Esophagus squamous epithelium (tissue), 5 donors: ENCODE measurements at regions not wholly inside any gene's neighbourhood (a gene's known extent, or its start where the extent isn't known, plus 50 kb on each side); places are given as distances from the start of the nearest gene placed in this dataset.

ENCODE experiments used
- DNase-seq: peaks from one replicate; lab custom pipeline; 2025; lab: John Stamatoyannopoulos, UW
- H3K27ac ChIP-seq, 4 donors: fragments of 200-600 bp; sonication (generic); one replicate each; pipeline ENCODE4 v1.5.1; 2016 to 2019; ENCODE audit warnings: mild to moderate bottlenecking in 1 of 4
- H3K27me3 ChIP-seq, 4 donors: fragments of 200-600 bp; sonication (generic); 1 replicate in 3 of 4; 2 replicates in 1 of 4; pipeline versions ENCODE4 v1.5.1 to v1.6.0; 2017 to 2021; ENCODE audit warnings: antibody characterized with exemption in 1 of 4
- H3K36me3 ChIP-seq, 3 donors: fragments of 200-600 bp; sonication (generic); one replicate each; pipeline ENCODE4 v1.5.1; 2016 to 2019
- H3K4me1 ChIP-seq, 3 donors: fragments of 200-600 bp; sonication (generic); one replicate each; pipeline ENCODE4 v1.5.1; 2017 to 2019
- H3K4me3 ChIP-seq, 4 donors: fragments of 200-600 bp; sonication (generic); 1 replicate in 3 of 4; 2 replicates in 1 of 4; pipeline ENCODE4 v1.5.1; 2016 to 2019; ENCODE audit warnings: mild to moderate bottlenecking in 2 of 4, moderate library complexity in 1 of 4
- H3K9me3 ChIP-seq, 3 donors: fragments of 200-600 bp; sonication (generic); one replicate each; pipeline ENCODE4 v1.5.1; 2016 to 2019
- CTCF ChIP-seq, 6 experiments: fragments of 450-650 bp in 4 of 6; fragments of 200-600 bp in 2 of 6; sonication (generic) in 2 of 6; IDR thresholded peaks; one replicate each; pipeline ENCODE4 v1.5.1; 2016 to 2019; ENCODE audit warnings: antibody characterized with exemption in 6 of 6, mild to moderate bottlenecking in 4 of 6, moderate library complexity in 4 of 6
- POLR2A ChIP-seq, 4 donors: fragments of 450-650 bp; IDR thresholded peaks; one replicate each; pipeline ENCODE4 v1.6.1; 2017; ENCODE audit warnings: antibody characterized with exemption in 4 of 4, mild to moderate bottlenecking in 4 of 4, moderate library complexity in 3 of 4
- WGBS, 2 donors: methylation state at CpG; one replicate each; pipeline ENCODE4 v1.1.5; 2018; 5-methylcytosine and 5-hydroxymethylcytosine counted together
- intact Hi-C: fragments of 100-400 bp; cut with DNase I; formaldehyde crosslinking; loops from one replicate; pipeline ENCODE4 v1.15.0; 2022
- donor health status: DM: yes; HTN: yes; CAD: no.

GRCh38 chr1:157399984-157400382 lies 152.3 kb downstream of the FCRL5 start:
- intact Hi-C loops: no loop called here
- Histone ChIP-seq H3K4me3 (no peak overlapping the region), H3K27me3 (peaks cover 0 to 10% (median 0%) of the 10 kb centered on the region in 4 donors), H3K27ac (no peak overlapping the region), H3K4me1 (no peaks in the 10 kb centered on the region), H3K9me3 (no peaks in the 10 kb centered on the region), H3K36me3 (no peaks in the 10 kb centered on the region)
- DNase-seq: no peak
- WGBS, 2 donors: 77 to 88% methylated on average over 1 of the region's 1 CpG
- no peak for TF ChIP-seq POLR2A (IDR thresholded peaks at IDR 0.05)
- no peak for TF ChIP-seq CTCF (IDR thresholded peaks at IDR 0.05)

DNA sequence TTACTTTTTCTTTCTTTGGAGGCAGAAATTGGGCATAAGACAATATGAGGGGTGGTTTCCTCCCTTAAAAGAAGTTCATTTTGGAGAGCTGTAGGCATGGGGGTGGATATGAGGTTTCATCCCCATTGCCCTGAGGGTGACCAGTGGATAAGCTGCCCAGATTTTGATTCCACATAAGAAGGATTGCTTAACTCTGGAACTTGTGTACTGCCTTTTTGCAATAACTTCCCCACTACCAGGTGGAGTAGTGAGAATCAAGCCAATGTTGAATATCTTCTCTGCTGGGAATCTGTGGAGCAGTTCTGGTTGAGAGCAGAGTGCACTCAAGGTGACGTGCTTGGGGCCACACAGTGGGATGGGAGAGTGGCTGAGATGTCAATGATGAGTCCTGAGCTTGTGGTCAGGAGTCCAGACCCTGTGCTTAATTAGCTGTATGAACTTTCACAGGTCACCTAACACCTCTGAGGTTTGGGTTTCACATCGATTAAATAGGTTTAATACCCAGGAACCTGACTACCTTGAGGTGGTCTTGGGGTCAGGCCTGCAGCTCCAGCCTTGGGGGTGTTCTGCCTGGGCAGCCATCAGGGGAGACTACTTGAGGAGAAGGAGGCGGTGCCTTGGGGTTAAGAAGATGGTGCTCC lies 152.9 kb downstream of the FCRL5 start:
- H3K9me3 ChIP-seq: no peaks in the 10 kb centered on the region
- H3K27me3 ChIP-seq: peaks cover 0 to 10% (median 0%) of the 10 kb centered on the region in 4 donors
- no peaks in the 10 kb centered on the region for H3K4me1 ChIP-seq
- intact Hi-C loops: no loop called here
- TF ChIP-seq POLR2A (IDR thresholded peaks at IDR 0.05): no peak
- no peak for TF ChIP-seq CTCF (IDR thresholded peaks at IDR 0.05)
- no peak for DNase-seq
- WGBS, 2 donors: 56 to 71% methylated on average over 3 of the region's 3 CpGs
- no peak overlapping the region for H3K27ac ChIP-seq
- no peaks in the 10 kb centered on the region for H3K36me3 ChIP-seq
- no peak overlapping the region for H3K4me3 ChIP-seq

DNA sequence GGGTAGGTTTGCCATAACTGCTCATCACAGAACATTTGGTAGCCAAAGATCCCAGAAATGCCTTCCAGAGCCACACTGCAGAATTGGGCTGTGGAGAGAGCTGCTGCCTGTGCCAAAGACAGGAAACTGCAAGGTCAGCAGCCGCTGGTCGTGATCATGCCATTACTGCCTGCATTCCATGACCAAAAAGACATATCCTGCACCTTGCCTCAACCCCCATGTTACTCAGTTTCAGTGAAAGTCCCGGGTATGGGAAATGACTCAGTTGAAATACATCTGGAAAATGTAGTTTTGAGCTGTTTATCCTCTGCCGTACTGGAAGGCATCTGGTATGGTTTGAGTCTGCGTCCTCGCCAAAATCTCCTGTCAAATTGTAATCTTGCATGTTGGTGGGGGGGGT lies 161.7 kb downstream of the FCRL5 start:
- H3K36me3 ChIP-seq: no peaks in the 10 kb centered on the region
- H3K4me3 ChIP-seq: no peak overlapping the region
- peaks cover 0 to 15% (median 0%) of the 10 kb centered on the region in 4 donors for H3K27me3 ChIP-seq
- TF ChIP-seq CTCF (IDR thresholded peaks at IDR 0.05) (no peak), POLR2A (IDR thresholded peaks at IDR 0.05) (no peak)
- intact Hi-C loops: no loop called here
- no peak overlapping the region for H3K27ac ChIP-seq
- no peaks in the 10 kb centered on the region for H3K9me3 ChIP-seq
- H3K4me1 ChIP-seq: no peaks in the 10 kb centered on the region
- 17 to 56% methylated on average over 4 to 5 of the region's 6 CpGs for WGBS, 2 donors
- DNase-seq: no peak

GRCh38 chr1:157388057-157388456 lies 164.3 kb downstream of the FCRL5 start:
- DNase-seq: no peak
- Histone ChIP-seq H3K4me3 (no peak overlapping the region), H3K36me3 (no peaks in the 10 kb centered on the region), H3K27me3 (peaks cover 0 to 15% (median 0%) of the 10 kb centered on the region in 4 donors), H3K27ac (no peak overlapping the region), H3K9me3 (no peaks in the 10 kb centered on the region), H3K4me1 (no peaks in the 10 kb centered on the region)
- intact Hi-C loops: no loop called here
- TF ChIP-seq CTCF (IDR thresholded peaks at IDR 0.05) (no peak), POLR2A (IDR thresholded peaks at IDR 0.05) (no peak)

DNA sequence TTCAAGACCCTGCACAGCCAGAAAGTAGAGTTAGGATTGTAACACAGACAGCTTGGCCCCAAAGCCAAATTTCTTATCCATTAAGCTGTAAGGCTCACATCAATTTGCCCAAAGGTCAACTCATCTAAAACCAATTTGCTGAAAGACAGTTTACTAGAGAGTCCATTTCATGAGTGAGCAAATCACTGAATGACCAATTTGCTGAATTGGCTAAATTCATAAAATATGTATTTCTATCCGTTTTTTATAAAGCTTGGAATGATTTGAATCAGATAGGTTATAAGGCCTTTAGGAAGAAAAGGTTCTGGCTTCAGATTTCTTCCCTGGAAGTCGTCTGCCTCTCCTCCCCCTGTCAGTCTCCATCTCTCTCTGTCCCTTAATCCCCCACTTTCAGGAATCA lies 168.1 kb downstream of the FCRL5 start:
- H3K36me3 ChIP-seq: no peaks in the 10 kb centered on the region
- WGBS, 2 donors: 34 to 38% methylated on average over 2 of the region's 2 CpGs
- H3K27me3 ChIP-seq: peaks cover 0 to 23% (median 0%) of the 10 kb centered on the region in 4 donors
- H3K27ac ChIP-seq: no peak overlapping the region
- H3K9me3 ChIP-seq: no peaks in the 10 kb centered on the region
- intact Hi-C loops: no loop called here
- no peaks in the 10 kb centered on the region for H3K4me1 ChIP-seq
- no peak overlapping the region for H3K4me3 ChIP-seq
- TF ChIP-seq POLR2A (IDR thresholded peaks at IDR 0.05) (no peak), CTCF (IDR thresholded peaks at IDR 0.05) (no peak)
- DNase-seq: no peak
